Natural killer cell (primary cell): ENCODE measurements at regions not wholly inside any gene's neighbourhood (a gene's known extent, or its start where the extent isn't known, plus 50 kb on each side); places are given as distances from the start of the nearest gene placed in this dataset.

Experiments
- ATAC-seq, 3 donors: fragments of 150-1000 bp in 2 of 3; fragments of 200-7000 bp in 1 of 3; cut with Tn5 transposase; 1 replicate in 1 of 3; 2 replicates in 2 of 3; pipeline ENCODE4 v1.10.0; 2021; ENCODE audit warnings: mild to moderate bottlenecking in 2 of 3, moderate library complexity in 2 of 3
- DNase-seq, 2 donors: peaks; one replicate each; pipeline versions ENCODE4 v3.0.0 to v3.0.0-alpha.2; 2013 to 2021; ENCODE audit warnings: mixed read lengths in 1 of 2
- H3K27ac ChIP-seq: one replicate; pipeline ENCODE4 v1.5.1; 2013; ENCODE audit warnings: mild to moderate bottlenecking, low read length
- H3K27me3 ChIP-seq: one replicate; pipeline ENCODE4 v1.6.1; 2013; ENCODE audit warnings: low read length; ENCODE audit not compliant: control insufficient read depth, insufficient read depth
- H3K36me3 ChIP-seq: one replicate; pipeline ENCODE4 v1.6.1; 2013; ENCODE audit warnings: low read length; ENCODE audit not compliant: control insufficient read depth, insufficient read depth
- H3K4me1 ChIP-seq: one replicate; pipeline ENCODE4 v1.6.1; 2013; ENCODE audit warnings: low read length; ENCODE audit not compliant: control insufficient read depth, insufficient read depth
- H3K4me3 ChIP-seq: one replicate; pipeline ENCODE4 v1.5.1; 2013; ENCODE audit warnings: low read length
- H3K9me3 ChIP-seq: one replicate; pipeline ENCODE4 v1.6.1; 2013; ENCODE audit warnings: low read length; ENCODE audit not compliant: control insufficient read depth, insufficient read depth
- H3K27ac Mint-ChIP-seq, 2 donors: one replicate each; pipeline ENCODE4 v1.8.0; 2022; ENCODE audit warnings: mild to moderate bottlenecking in 2 of 2, mixed read lengths in 2 of 2, moderate library complexity in 1 of 2
- H3K27me3 Mint-ChIP-seq, 2 donors: one replicate each; pipeline ENCODE4 v1.8.0; 2022; ENCODE audit warnings: low read depth in 2 of 2, mixed read lengths in 2 of 2
- H3K36me3 Mint-ChIP-seq: one replicate; pipeline ENCODE4 v1.8.0; 2022; ENCODE audit warnings: mixed read lengths
- H3K4me1 Mint-ChIP-seq, 2 donors: one replicate each; pipeline ENCODE4 v1.8.0; 2022; ENCODE audit warnings: mixed read lengths in 2 of 2
- H3K4me3 Mint-ChIP-seq: one replicate; pipeline ENCODE4 v1.8.0; 2022; ENCODE audit warnings: mild to moderate bottlenecking, moderate library complexity, mixed read lengths
- H3K9me3 Mint-ChIP-seq, 2 donors: one replicate each; pipeline ENCODE4 v1.8.0; 2022; ENCODE audit warnings: mixed read lengths in 2 of 2
- CTCF ChIP-seq: fragments of 200-600 bp; IDR thresholded peaks from one replicate; pipeline ENCODE4 v1.8.0; 2022; ENCODE audit warnings: antibody characterized with exemption
- WGBS: methylation state at CpG from one replicate; pipeline ENCODE4 v1.1.7; 2013; ENCODE audit warnings: missing lambda C conversion rate; ENCODE audit not compliant: insufficient coverage; 5-methylcytosine and 5-hydroxymethylcytosine counted together
- intact Hi-C: fragments of 100-400 bp; cut with micrococcal nuclease; formaldehyde crosslinking; loops from one replicate; pipeline ENCODE4 v1.14.2; 2022

GRCh38 chr2:71751590-71751989 is 298.2 kb downstream of the DYSF start:
- no peak for DNase-seq
- H3K27ac ChIP-seq, result no peak overlapping the region
- no peak overlapping the region for H3K27ac Mint-ChIP-seq
- H3K27me3 Mint-ChIP-seq, result peaks cover 7 to 19% of the 10 kb centered on the region in 2 donors
- no peaks in the 10 kb centered on the region for H3K4me1 Mint-ChIP-seq
- H3K36me3 Mint-ChIP-seq, result no peaks in the 10 kb centered on the region
- peaks cover 3% of the 10 kb centered on the region in 2 donors for H3K9me3 Mint-ChIP-seq
- H3K9me3 ChIP-seq, result no peaks in the 10 kb centered on the region
- TF ChIP-seq CTCF, result no peak
- no peaks in the 10 kb centered on the region for H3K27me3 ChIP-seq
- H3K36me3 ChIP-seq, result no peaks in the 10 kb centered on the region
- intact Hi-C loops, result no loop called here
- H3K4me1 ChIP-seq, result no peaks in the 10 kb centered on the region
- no peak overlapping the region for H3K4me3 Mint-ChIP-seq
- no peak overlapping the region for H3K4me3 ChIP-seq
- ATAC-seq, result no peak

GRCh38 chr2:71749671-71750101 is 296.3 kb downstream of the DYSF start:
- H3K36me3 ChIP-seq, result no peaks in the 10 kb centered on the region
- H3K27me3 ChIP-seq, result no peaks in the 10 kb centered on the region
- H3K27ac Mint-ChIP-seq, result no peak overlapping the region
- ATAC-seq (no peak), DNase-seq (no peak)
- H3K4me1 ChIP-seq, result no peaks in the 10 kb centered on the region
- H3K4me3 ChIP-seq, result no peak overlapping the region
- no peaks in the 10 kb centered on the region for H3K36me3 Mint-ChIP-seq
- no peak for TF ChIP-seq CTCF
- 45% methylated on average over 3 of the region's 3 CpGs for WGBS
- H3K4me1 Mint-ChIP-seq, result no peaks in the 10 kb centered on the region
- intact Hi-C loops, result no loop called here
- peaks cover 6 to 19% of the 10 kb centered on the region in 2 donors for H3K27me3 Mint-ChIP-seq
- no peaks in the 10 kb centered on the region for H3K9me3 ChIP-seq
- no peak overlapping the region for H3K27ac ChIP-seq
- H3K9me3 Mint-ChIP-seq, result peaks cover 3% of the 10 kb centered on the region in 2 donors
- no peak overlapping the region for H3K4me3 Mint-ChIP-seq

- intact Hi-C loops, result no loop called here
- no peaks in the 10 kb centered on the region for H3K36me3 Mint-ChIP-seq
- peaks cover 3% of the 10 kb centered on the region in 2 donors for H3K9me3 Mint-ChIP-seq
These were observed 294.9 kb downstream of the DYSF start for GRCh38 chr2:71748227-71748626.

More at GRCh38 chr2:71748227-71748626, 294.9 kb downstream of the DYSF start:
- Histone ChIP-seq H3K27me3 (no peaks in the 10 kb centered on the region), H3K36me3 (no peaks in the 10 kb centered on the region), H3K4me3 (no peak overlapping the region), H3K9me3 (no peaks in the 10 kb centered on the region), H3K4me1 (no peaks in the 10 kb centered on the region), H3K27ac (no peak overlapping the region)
- DNase-seq (no peak), ATAC-seq (no peak)
- no peak for TF ChIP-seq CTCF
- WGBS, result 92% methylated on average over 5 of the region's 5 CpGs
- H3K27ac Mint-ChIP-seq, result no peak overlapping the region
- H3K27me3 Mint-ChIP-seq, result peaks cover 6 to 16% of the 10 kb centered on the region in 2 donors
- H3K4me1 Mint-ChIP-seq, result no peaks in the 10 kb centered on the region
- no peak overlapping the region for H3K4me3 Mint-ChIP-seq
